NCI-H2081 treated with DMSO at 0.1 percent for 48 hours (cell line): ENCODE measurements at regions not wholly inside any gene's neighbourhood (a gene's known extent, or its start where the extent isn't known, plus 50 kb on each side); places are given as distances from the start of the nearest gene placed in this dataset.
A peak's percentile ranks its signal among the peaks of the same experiment; 100 is the strongest.
"Not testable (repeated sequence)": the region's sequence is repeated elsewhere in the genome, so short reads cannot be mapped to it uniquely, and the experiment has no call there.

Experiments
- DNase-seq: peaks from one replicate; lab custom pipeline; 2025; lab: John Stamatoyannopoulos, UW

DNA sequence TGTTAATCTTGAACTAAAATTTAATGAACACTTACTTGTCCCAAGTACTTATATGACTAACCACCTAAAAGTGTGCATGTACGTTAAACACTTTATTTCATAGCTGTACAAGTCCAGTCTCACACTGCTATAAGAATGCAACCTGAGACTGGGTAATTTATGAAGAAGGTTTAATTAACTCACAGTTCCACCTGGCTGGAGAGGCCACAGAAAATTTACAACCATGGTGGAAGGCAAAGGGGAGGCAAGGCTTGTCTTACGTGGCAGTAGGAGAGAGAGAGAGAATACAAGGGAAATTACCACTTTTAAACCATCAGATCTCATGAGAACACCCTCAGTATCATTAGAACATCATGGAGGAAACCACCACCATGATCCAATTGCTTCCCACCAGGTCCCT is 748.7 kb upstream of the HS3ST1 start:
- DNase-seq, result no peak

DNA sequence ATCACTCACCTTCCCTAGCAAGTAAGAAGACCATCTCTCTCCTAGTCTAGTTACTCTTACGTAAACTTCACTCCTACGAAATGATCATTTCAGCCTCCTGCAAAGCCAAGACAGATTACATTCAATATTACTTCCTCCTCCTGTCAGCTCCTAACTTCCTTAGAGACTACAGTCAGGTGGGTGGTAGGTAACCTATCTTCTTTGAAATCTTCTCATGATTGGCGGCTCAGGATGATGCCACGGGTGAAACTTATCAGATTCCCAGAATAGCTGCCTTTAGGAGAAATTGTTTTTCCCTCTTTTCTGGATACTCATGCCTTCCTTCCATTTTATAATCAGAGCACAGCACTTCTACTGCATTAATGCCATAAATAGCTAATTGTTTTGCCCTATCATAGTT is 744.8 kb upstream of the HS3ST1 start:
- DNase-seq, result no peak

DNA sequence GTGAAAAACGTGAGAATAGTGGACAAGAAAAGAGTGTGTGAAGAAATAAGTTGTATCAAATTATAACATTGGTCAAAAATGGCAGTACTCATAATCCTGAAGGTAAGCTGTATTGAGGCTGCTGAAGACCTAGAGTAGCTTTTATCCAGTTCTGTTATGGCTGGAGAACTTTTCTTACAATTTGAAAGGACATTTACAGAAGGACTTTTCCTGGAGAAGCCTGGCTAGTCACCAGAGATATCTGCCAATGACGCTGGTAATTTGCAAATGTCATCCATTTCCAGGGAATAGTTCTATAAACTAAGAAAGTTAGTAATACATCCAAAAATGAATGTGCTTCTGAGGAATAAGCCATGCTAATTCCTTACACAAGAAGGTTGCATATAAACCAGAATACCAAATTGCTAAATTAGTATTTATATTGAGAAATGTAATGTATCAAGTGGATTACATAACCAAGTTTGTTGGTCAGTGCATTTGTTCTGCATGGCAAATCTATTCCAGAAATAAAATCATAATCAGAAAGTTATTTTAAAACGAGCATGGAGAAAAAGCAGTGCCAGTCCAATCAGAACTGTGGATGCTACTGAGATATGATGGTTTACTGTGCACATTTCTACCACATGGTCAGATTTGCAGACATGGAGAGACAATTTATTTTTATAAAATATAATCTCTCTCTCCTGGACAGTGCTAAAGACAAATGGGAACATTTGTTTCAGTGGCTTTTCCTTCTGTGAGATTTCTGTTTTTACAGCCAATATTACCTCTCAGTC is 743.7 kb upstream of the HS3ST1 start:
- DNase-seq, result no peak

DNA sequence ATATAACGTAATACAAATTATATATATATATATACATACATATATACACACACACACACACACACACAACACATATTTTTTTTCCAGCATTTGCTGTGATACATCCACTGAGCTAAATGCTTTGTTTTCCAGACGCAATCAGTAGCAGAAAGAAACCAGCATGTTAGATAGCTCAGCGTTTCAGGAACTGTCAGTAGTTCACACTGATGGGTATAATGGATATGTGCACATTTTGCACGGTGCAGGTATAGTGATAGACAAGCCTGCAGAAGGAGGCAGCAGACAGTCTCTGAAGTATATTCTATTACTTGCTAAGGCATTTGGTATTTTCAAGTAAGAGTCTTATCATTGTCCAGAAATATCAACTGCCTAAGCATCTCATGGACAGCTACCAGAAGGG is 741.6 kb upstream of the HS3ST1 start:
- no peak for DNase-seq

DNA sequence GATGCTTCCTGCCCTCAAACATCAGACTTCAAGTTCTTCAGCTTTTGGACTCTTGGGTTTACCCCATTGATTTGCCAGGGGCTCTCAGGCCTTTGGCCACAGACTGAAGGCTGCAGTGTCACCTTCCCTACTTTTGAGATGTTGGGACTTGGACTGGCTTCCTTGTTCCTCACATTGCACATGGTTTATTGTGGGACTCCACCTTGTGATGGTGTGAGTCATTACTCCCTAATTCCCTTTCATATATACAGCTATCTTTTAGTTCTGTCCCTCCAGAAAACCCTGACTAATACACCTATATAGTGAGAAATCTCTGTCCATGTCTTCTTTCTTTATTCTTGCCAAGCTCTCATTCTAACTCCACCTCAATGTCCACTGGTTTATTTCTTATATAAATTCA is 736.9 kb upstream of the HS3ST1 start:
- no peak for DNase-seq

DNA sequence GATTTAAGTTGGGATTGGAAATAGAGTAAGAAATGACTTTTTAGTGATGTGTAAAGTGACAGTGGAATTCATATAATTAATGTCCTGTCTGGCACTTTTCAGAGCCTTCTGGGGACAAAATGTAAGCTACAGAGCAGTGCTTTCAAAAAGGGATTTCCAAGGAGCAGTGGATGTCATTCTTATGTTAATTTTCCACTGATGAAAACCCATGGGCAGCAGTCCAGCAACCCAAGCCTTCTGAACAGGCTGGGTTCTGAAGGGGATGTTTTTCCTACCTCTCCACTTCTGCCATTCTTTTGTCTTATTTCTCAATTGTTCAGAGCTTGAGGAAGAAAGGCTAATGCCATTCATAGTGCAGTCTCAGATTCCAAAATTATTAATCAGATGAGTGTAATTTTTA is 717.6 kb upstream of the HS3ST1 start:
- DNase-seq, result no peak

DNA sequence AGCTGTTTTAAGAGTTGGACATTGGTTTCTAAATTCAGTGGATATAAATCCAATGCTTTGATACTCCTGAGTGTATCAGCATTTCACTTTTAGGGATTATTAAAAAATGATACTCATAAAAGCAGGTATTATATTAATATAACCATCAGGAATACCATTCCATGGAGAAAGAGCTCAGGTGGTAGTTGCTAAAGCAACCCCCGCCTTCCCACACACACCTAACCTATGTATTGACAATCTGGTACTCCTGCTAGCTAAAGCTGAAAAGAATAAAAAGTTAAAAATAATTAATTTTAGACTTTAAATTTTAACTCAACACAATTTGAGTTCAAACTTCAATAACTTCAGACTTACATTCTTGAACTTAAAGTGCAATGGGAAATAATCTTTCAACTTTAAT is 717.1 kb upstream of the HS3ST1 start:
- no peak for DNase-seq

DNA sequence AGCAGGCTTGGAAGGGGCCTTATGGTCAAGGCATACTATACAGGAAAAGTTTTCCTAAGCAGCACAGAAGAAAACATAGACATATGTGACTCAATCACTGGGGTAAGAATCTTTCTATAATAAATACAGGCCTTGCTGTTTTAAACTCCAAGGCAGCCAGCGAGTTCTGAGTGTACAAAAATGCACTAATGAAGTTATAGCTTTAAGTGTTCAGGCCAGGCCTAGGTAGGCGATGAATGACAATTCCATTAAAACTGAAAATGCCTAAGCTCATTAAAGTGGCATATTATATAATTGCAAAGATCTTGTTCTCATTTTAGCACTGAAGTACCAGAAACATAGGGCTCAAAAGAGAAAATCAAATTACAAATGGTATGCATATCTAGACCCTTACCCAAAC is 716.4 kb upstream of the HS3ST1 start:
- DNase-seq, result no peak

DNA sequence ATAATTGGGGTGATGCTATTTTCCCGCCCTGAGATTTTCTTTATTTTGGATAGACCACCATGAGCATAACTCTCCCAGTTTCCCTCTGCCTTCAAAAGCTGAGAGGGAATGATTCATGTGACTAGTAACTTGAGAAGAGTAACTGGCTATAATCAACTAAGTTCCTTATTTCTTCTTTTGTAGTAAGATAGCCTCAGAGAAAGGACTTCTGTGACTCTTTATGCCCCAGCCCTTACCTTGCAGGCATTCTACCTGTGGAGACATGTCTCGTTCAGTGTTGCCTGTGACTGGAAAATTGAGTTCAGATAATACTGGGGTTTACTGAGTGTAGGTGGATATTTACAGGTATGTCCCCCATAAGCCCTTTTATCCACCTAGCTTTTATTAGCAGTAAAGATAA is 715.4 kb upstream of the HS3ST1 start:
- no peak for DNase-seq

DNA sequence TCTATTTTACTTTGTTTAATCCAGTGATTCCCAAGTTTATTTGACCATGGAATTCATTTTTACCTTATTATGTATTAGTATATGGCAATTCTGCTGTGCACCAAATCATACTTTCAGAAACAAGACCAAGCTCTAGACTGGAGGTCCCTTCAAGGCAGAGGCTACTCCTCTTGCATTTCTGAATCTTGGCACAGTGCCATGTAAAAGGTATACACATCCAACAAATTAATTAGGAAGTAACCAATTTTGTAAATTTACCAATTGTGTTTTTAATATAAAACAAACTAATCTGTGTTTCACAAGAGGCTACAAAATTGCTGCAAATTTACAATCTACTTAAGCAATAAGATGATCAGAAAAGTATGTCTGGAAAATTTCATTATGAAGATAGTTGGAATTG is 712.2 kb upstream of the HS3ST1 start:
- DNase-seq, result no peak

DNA sequence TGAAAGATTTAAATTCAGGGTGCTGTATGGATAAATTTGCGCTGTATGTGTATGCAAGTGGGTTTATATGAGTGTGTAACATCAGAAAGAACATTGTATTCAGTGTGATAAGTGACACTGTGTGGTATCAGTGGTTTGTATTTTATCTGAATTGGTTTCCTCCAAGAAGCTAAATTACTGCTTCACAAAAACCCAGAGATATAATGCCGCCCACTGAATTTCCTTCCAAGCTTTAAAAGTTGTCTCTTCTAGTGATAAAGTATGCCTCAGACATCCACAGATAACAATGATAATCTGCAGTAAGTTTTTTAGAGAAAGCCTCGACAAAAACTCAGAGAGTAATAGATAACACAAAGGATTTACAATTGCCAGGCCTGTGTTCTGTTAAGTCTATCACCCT is 710.6 kb upstream of the HS3ST1 start:
- DNase-seq, result no peak

DNA sequence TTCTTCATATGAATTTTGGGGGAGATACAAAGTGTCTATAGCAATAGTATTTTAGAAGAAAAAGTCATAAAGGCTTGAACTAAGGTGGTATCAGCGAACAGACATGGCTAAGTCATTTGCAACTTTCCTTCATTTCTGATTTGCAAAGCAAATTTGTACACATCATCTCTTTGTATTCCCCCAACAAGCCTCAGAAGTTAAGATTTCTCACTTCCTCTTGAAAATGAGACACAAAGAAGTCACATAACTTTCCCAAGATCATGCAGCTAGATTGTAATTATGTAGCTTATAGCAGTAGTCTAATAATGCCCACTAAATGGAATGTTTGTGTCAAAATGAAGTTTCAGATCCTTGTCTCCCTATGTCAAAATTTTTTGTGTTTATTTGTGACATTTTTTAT is 709.8 kb upstream of the HS3ST1 start:
- no peak for DNase-seq

DNA sequence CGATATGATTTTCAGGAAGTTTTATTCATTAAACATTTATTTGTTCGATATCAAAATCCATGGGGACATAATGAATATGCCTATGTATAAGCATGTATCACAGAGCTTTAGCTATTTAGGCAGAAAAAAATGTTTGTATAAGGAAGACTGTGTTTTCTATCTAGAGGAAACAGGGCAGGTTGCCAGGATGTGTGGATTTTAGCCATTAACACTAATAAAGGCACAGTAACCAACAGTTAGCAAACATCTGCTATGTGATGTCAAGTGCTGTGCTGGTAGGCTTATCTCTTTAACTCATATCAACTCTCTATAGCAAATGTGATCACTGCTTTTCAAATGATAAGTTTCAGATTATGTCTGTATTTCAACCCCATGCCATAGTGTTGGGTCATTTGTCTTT is 708.9 kb upstream of the HS3ST1 start:
- DNase-seq, result peak; percentile 16

DNA sequence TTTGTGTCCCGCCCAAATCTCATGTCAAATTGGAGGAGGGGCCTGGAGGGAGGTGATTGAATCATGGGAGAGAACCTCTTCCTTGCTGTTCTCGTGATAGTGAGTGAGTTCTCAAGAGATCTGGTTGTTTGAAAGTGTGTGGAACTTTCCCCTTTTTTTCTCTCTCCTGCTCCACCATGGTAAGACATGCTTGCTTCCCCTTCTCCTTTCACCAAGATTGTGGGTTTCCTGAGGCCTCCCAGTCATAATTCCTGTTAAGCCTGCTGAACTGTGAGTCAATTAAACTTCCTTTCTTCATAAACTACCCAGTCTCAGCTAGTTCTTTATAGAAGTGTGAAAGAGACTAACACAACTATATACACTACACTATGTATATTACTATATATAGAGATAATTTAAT is 697.8 kb upstream of the HS3ST1 start:
- no peak for DNase-seq

DNA sequence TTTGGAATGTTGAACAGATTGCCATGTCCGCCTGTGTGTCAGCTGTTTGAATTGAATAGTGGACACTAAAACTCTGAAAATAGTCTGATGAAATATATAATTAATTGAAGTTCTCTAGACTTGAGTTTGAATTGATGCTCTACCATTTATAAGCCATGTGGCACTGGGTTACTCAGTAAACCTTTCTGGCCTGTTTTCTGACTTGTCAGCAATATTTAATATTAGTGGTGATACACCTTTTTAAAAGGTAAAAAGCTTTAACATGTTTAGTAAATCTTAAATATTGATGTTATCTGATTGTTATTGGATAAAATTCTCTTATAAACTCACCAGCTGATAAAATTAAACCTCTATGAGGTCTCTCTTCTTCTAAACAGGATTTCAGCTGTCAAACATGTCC is 695.4 kb upstream of the HS3ST1 start:
- no peak for DNase-seq

DNA sequence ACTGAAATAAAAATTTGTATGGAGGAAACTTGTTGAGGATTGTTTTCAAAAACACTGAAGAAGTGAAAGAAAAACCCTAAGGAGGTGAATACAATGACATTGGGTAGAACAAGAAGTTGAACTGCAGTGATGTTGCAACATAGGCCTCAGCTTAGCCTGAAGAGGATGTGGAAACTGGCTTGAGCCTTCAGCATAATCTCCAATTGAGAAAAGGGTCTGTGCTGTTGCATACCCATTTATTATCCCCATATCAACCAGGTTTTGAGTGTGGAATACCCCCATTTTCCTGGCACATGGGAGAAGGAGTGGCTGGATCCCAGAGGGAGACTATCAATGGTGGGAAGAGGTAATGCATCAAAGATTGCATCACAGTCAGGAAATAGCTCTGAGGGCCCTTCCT is 695.0 kb upstream of the HS3ST1 start:
- DNase-seq, result no peak

DNA sequence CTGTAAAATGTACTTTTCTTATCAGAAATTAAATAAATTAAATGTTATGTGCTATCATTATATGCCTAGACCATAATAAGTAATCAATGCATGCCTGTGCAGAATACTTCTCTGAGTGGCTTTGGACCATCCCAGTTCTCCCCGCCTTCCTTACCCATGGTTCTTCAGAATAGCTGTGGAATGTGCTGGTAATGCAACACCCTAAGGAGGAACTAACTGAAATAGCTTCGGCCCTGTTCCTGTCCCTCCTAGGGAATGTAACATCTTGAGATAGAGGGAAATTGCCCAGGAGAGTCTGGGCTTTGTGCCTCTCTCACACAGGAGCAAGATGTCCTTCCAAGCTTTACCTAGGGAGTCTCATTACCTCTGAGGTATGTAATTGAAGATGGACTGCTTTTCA is 693.6 kb upstream of the HS3ST1 start:
- no peak for DNase-seq

DNA sequence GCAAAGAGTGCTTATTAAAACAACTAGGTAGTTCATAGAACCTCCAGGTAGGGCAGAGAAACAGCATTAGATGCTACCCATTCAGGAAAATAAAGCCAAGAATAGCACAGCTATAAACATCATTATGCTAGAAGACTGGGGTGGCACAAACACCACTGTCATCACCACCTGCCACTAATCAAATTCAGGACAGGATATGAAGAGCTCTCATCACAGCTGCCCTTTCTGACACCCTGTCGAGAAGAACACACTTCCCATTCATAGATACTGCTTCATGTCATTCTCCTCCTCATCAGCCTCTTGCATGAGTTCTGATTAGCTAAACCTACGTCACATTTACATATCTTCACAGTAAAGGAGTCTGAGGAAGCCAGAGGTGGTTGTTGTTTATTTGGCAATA is 692.3 kb upstream of the HS3ST1 start:
- DNase-seq, result no peak

DNA sequence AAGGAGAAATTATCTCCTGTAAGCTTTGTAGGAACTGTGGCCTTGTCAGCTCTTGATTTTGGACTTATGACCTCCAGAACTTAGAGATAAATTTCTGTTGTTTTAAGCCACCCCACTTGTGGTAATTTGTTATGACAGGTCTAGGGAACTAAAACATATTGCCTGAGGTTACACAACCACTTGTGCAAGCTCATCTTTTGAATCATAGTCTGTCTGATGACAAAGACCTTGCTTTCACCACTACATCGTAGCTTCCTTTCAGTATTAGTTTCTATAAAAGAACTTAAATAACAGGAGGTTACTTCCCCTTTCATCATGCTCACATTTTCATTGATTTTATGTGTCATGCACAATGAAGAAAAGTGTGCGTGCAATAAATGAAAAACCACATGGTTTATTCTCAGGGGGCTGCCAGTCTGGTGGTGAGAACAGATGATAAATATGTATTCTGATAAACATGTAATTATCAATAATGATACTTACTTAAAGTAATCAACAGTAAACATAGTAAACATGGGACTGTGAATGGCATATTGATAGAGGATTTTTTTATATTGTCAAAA is 690.0 kb upstream of the HS3ST1 start:
- no peak for DNase-seq

DNA sequence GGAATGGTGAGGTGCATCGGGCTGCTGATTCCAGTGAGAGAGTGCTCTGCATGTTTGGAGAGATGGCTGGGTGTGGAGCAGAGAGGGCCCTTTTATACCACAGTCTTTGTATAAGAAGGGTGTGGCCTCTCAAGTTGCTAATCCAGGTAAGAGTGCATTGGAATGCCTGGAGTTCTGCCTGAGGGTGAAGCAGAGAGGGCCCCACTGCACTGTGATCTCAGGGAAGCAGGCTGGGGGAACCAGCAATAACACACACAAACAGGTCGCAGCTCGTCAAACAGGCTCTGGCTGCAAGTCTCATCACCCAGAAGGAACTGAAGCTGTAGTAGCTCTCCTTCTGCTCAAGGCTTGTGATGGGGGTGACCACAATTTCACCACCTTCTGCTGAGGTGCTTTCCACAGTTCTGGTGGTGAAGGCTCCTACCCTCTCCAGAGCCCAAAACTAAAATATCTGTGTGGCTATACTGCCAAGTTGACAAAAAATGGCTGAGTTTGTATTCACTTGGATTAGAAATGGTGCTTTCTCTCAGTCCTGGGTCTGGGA is 687.4 kb upstream of the HS3ST1 start:
- no peak for DNase-seq

DNA sequence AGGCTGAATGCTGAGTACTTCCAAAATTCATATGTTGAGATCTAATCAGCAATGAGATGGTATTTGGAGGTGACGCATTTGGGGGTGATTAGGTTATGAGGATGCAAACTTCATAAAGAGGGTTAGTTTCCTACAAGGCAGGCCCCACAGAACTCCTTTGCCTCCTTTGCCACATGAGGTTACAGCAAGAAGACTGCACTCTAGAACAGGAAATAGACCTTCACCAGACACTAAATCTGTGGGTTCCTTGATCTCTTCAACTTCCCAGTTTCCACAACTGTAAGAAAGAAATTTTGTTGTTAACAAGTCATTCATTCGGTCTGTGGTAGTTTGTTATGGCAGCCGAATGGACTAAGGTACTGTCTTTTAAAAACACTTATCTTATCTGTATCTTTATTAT is 681.9 kb upstream of the HS3ST1 start:
- DNase-seq, result no peak

DNA sequence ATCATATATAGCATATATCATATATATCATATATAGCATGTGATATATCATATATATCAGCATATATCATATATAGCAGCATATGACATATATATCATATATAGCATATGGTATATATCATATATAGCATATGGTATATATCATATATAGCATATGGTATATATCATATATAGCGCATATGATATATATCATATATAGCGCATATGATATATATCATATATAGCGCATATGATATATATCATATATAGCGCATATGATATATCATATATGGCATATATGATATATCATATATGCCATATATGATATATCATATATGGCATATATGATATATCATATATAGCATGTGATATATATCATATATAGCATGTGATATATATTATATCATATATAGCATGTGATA is 680.4 kb upstream of the HS3ST1 start:
- not testable (repeated sequence) for DNase-seq

DNA sequence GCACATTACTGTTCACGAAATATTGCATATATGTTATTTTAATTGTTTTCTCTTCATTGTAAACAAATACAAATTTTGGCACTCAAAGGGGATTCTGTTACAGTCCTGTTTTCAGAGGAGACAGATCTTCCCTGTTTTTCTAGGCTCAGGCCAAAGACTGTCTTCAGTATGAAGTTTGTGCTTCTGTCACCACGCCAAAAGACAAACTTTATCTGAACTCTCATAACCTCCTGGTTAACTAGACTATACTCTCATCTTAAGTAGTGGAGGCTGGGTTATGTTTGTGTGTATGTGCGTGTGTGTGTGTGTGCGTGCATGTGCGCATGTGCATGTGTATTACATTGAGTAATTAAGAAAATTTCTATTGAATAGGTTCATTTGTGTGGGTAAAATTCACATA is 676.8 kb upstream of the HS3ST1 start:
- DNase-seq, result no peak

DNA sequence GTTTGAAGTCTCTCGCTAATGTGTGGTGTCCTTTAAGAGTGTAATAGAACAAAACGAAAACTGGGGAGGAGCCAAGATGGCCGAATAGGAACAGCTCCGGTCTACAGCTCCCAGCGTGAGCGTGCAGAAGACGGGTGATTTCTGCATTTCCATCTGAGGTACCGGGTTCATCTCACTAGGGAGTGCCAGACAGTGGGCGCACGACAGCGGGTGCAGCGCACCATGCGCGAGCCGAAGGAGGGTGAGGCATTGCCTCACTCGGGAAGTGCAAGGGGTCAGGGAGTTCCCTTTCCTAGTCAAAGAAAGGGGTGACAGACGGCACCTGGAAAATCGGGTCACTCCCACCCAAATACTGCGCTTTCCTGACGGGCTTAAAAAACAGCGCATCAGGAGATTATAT is 661.2 kb upstream of the HS3ST1 start:
- not testable (repeated sequence) for DNase-seq
